ENCODE measurements at regions not wholly inside any gene's neighbourhood (a gene's known extent, or its start where the extent isn't known, plus 50 kb on each side); places are given as distances from the start of the nearest gene placed in this dataset.

DNA sequence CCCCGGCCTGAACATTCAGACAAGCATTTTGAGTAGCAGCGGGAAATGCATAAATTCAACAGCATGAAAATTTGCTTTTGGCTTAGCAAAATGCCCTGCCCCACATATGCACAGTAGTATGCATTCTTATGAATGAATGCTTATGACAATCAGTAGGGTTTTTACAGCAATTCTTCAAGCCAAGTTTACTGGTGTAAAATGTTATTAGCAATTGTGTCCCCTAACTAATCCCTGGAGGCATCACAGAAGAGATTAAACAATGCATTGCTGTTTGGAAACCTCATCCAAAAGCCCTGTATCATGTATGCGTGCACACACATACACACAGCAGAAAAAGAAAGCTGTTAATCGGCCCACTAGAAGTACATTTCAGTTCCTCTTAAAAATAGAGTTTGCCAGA lies 406.5 kb downstream of the LRIG3 start:
- H3K4me3 ChIP-seq (ENCODE audit: low read length in 2 of 2) = no peak overlapping the region
- no peak overlapping the region for H3K27ac ChIP-seq (ENCODE audit: low read depth in 1 of 2, low read length in 1 of 2)
- no peaks in the 10 kb centered on the region for H3K4me1 ChIP-seq (ENCODE audit: control insufficient read depth in 2 of 2, insufficient read depth in 2 of 2, low read length in 2 of 2)
- WGBS = 91% methylated on average over 4 of the region's 4 CpGs
- H3K9me3 ChIP-seq (ENCODE audit: control insufficient read depth in 2 of 2, insufficient read depth in 1 of 2, low read length in 1 of 2) = peaks cover 0 to 3% of the 10 kb centered on the region in 2 donors
- H3K36me3 ChIP-seq (ENCODE audit: control insufficient read depth in 2 of 2, insufficient read depth in 2 of 2, low read length in 1 of 2) = no peaks in the 10 kb centered on the region
- no peaks in the 10 kb centered on the region for H3K27me3 ChIP-seq (ENCODE audit: control insufficient read depth in 2 of 2, insufficient read depth in 1 of 2, low read length in 1 of 2)
- DNase-seq (ENCODE audit: low read depth in 6 of 9, low spot score in 9 of 9) = no peak

DNA sequence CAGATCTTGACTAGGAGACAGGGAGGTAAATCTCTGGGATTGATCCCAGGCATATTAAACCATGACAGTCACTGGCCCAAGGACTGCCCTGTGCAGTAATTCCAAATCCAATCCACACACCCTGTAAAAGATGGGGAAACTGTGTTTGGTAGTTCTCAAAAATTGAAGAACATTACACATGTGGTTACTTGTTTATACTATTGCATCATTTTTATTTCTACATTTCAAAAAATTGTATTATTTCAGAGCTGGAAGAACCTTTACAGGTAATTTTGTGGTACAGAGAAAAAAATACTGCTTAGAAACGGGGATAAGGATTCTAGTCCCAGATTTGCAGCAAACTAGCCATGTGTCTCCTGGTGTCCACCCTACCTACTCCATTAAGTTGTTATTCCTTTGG lies 400.5 kb downstream of the LRIG3 start:
- 87% methylated on average over 1 of the region's 1 CpG for WGBS
- no peak for DNase-seq (ENCODE audit: low read depth in 6 of 9, low spot score in 9 of 9)
- Histone ChIP-seq H3K27me3 (ENCODE audit: control insufficient read depth in 2 of 2, insufficient read depth in 1 of 2, low read length in 1 of 2) (no peaks in the 10 kb centered on the region), H3K4me3 (ENCODE audit: low read length in 2 of 2) (no peak overlapping the region), H3K27ac (ENCODE audit: low read depth in 1 of 2, low read length in 1 of 2) (no peak overlapping the region), H3K9me3 (ENCODE audit: control insufficient read depth in 2 of 2, insufficient read depth in 1 of 2, low read length in 1 of 2) (peaks cover 0 to 3% of the 10 kb centered on the region in 2 donors), H3K4me1 (ENCODE audit: control insufficient read depth in 2 of 2, insufficient read depth in 2 of 2, low read length in 2 of 2) (no peaks in the 10 kb centered on the region), H3K36me3 (ENCODE audit: control insufficient read depth in 2 of 2, insufficient read depth in 2 of 2, low read length in 1 of 2) (no peaks in the 10 kb centered on the region)

DNA sequence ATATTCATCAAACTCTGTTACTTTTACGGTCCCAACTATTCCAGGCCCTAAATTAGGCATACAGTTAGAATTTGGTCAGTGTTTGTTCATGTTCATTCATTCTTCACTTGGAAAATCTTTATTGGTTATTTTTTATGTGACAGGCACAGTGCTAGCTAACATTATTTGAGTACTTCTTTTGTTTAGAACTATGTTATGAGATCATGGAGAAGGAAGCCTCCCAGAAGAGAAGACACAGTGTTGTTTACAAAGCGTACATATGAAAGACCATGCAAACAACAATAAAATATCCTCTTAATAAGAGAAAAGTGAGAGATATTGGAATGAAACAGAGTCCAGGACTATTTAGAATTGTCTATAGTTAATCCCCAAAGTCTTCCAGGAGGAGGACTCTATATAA lies 399.2 kb downstream of the LRIG3 start:
- H3K27ac ChIP-seq (ENCODE audit: low read depth in 1 of 2, low read length in 1 of 2) = no peak overlapping the region
- no peaks in the 10 kb centered on the region for H3K4me1 ChIP-seq (ENCODE audit: control insufficient read depth in 2 of 2, insufficient read depth in 2 of 2, low read length in 2 of 2)
- WGBS = 96% methylated on average over 2 of the region's 2 CpGs
- no peaks in the 10 kb centered on the region for H3K27me3 ChIP-seq (ENCODE audit: control insufficient read depth in 2 of 2, insufficient read depth in 1 of 2, low read length in 1 of 2)
- H3K9me3 ChIP-seq (ENCODE audit: control insufficient read depth in 2 of 2, insufficient read depth in 1 of 2, low read length in 1 of 2) = peaks cover 0 to 3% of the 10 kb centered on the region in 2 donors
- H3K4me3 ChIP-seq (ENCODE audit: low read length in 2 of 2) = no peak overlapping the region
- no peaks in the 10 kb centered on the region for H3K36me3 ChIP-seq (ENCODE audit: control insufficient read depth in 2 of 2, insufficient read depth in 2 of 2, low read length in 1 of 2)
- no peak for DNase-seq (ENCODE audit: low read depth in 6 of 9, low spot score in 9 of 9)

GRCh38 chr12:58521796-58522195 lies 398.5 kb downstream of the LRIG3 start:
- Histone ChIP-seq H3K36me3 (ENCODE audit: control insufficient read depth in 2 of 2, insufficient read depth in 2 of 2, low read length in 1 of 2) (no peaks in the 10 kb centered on the region), H3K9me3 (ENCODE audit: control insufficient read depth in 2 of 2, insufficient read depth in 1 of 2, low read length in 1 of 2) (peaks cover 0 to 3% of the 10 kb centered on the region in 2 donors), H3K27ac (ENCODE audit: low read depth in 1 of 2, low read length in 1 of 2) (no peak overlapping the region), H3K4me1 (ENCODE audit: control insufficient read depth in 2 of 2, insufficient read depth in 2 of 2, low read length in 2 of 2) (no peaks in the 10 kb centered on the region), H3K27me3 (ENCODE audit: control insufficient read depth in 2 of 2, insufficient read depth in 1 of 2, low read length in 1 of 2) (no peaks in the 10 kb centered on the region), H3K4me3 (ENCODE audit: low read length in 2 of 2) (no peak overlapping the region)
- DNase-seq (ENCODE audit: low read depth in 6 of 9, low spot score in 9 of 9) = no peak
- WGBS = 81% methylated on average over 1 of the region's 1 CpG

- no peak overlapping the region for H3K4me3 ChIP-seq (ENCODE audit: low read length in 2 of 2)
- H3K36me3 ChIP-seq (ENCODE audit: control insufficient read depth in 2 of 2, insufficient read depth in 2 of 2, low read length in 1 of 2) = no peaks in the 10 kb centered on the region
- no peaks in the 10 kb centered on the region for H3K27me3 ChIP-seq (ENCODE audit: control insufficient read depth in 2 of 2, insufficient read depth in 1 of 2, low read length in 1 of 2)
- no peak overlapping the region for H3K27ac ChIP-seq (ENCODE audit: low read depth in 1 of 2, low read length in 1 of 2)
- H3K4me1 ChIP-seq (ENCODE audit: control insufficient read depth in 2 of 2, insufficient read depth in 2 of 2, low read length in 2 of 2) = no peaks in the 10 kb centered on the region
- H3K9me3 ChIP-seq (ENCODE audit: control insufficient read depth in 2 of 2, insufficient read depth in 1 of 2, low read length in 1 of 2) = peaks cover 0 to 2% of the 10 kb centered on the region in 2 donors
- no peak for DNase-seq (ENCODE audit: low read depth in 6 of 9, low spot score in 9 of 9)
Measured at GRCh38 chr12:58523360-58523759, 396.9 kb downstream of the LRIG3 start.

GRCh38 chr12:58528271-58528670 lies 392.0 kb downstream of the LRIG3 start:
- no peak overlapping the region for H3K4me3 ChIP-seq (ENCODE audit: low read length in 2 of 2)
- no peaks in the 10 kb centered on the region for H3K36me3 ChIP-seq (ENCODE audit: control insufficient read depth in 2 of 2, insufficient read depth in 2 of 2, low read length in 1 of 2)
- 0% methylated on average over 1 of the region's 1 CpG for WGBS
- H3K27ac ChIP-seq (ENCODE audit: low read depth in 1 of 2, low read length in 1 of 2) = no peak overlapping the region
- DNase-seq (ENCODE audit: low read depth in 6 of 9, low spot score in 9 of 9) = no peak
- H3K27me3 ChIP-seq (ENCODE audit: control insufficient read depth in 2 of 2, insufficient read depth in 1 of 2, low read length in 1 of 2) = no peaks in the 10 kb centered on the region
- no peaks in the 10 kb centered on the region for H3K9me3 ChIP-seq (ENCODE audit: control insufficient read depth in 2 of 2, insufficient read depth in 1 of 2, low read length in 1 of 2)
- no peaks in the 10 kb centered on the region for H3K4me1 ChIP-seq (ENCODE audit: control insufficient read depth in 2 of 2, insufficient read depth in 2 of 2, low read length in 2 of 2)

DNA sequence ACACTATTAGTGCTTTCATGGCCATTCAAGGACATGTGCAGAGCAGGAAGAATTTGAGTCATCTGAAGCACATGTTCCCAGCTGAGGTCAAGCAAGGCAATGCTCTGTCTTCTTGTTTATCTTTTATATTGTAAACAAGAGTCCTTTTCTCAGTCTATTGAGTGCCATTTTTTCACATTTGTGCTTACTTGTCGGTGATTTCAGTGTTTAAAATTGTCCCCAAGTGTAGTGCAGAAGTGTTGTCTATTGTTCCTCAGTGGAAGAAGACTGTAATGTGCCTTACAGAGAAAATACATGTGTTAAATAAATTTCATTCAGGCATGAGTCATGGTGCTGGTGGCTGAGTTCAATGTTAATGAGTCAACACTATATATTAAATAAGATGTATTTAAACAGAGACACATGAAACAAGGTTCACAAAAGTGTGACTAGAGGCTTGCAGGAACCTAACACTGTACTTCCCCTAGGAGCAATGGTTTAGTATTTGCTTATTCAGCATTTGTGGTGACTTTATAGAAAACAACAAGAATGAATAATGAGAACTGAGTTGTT lies 391.1 kb downstream of the LRIG3 start:
- no peaks in the 10 kb centered on the region for H3K27me3 ChIP-seq (ENCODE audit: control insufficient read depth in 2 of 2, insufficient read depth in 1 of 2, low read length in 1 of 2)
- H3K27ac ChIP-seq (ENCODE audit: low read depth in 1 of 2, low read length in 1 of 2) = no peak overlapping the region
- no peaks in the 10 kb centered on the region for H3K9me3 ChIP-seq (ENCODE audit: control insufficient read depth in 2 of 2, insufficient read depth in 1 of 2, low read length in 1 of 2)
- WGBS = 78% methylated on average over 1 of the region's 1 CpG
- no peak overlapping the region for H3K4me3 ChIP-seq (ENCODE audit: low read length in 2 of 2)
- no peaks in the 10 kb centered on the region for H3K4me1 ChIP-seq (ENCODE audit: control insufficient read depth in 2 of 2, insufficient read depth in 2 of 2, low read length in 2 of 2)
- H3K36me3 ChIP-seq (ENCODE audit: control insufficient read depth in 2 of 2, insufficient read depth in 2 of 2, low read length in 1 of 2) = no peaks in the 10 kb centered on the region
- DNase-seq (ENCODE audit: low read depth in 6 of 9, low spot score in 9 of 9) = no peak

DNA sequence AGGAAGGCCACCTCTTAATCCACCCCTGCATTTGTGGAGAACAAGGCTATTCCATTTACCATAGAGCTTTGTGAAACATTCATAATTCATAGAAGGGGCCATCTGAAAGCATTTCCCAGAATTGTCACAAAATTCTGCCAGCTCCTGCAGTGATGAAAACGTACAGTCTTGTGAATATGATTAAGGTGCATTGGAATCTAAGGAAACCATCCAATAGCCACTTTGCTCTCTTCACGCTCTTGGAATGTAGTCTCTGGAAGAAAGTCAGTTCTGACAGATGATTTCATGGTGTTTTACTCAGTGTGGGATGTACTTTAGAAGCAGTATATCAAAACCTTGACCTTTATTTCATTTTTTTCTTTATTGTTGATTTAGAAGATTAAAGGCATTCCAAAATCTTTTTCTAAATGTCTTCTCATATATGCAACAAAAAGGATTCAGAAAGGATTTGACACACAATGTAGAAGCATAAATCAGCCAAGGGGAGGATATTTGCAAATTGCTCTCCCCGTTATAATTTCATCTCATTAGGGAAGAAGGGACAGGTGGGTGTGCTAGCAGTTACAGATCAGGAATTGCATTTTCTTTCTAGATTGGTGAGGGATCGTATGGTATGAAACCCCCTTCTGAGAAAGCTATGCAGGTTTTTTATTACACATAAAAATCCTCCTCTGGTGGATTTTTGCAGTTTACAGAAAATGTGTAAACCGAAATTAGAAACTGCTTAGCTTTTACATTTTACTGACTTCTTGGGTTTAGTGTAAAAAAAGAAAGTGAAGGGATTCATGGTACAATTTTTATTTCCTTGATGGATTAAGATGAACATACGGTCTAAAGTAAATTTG lies 390.2 kb downstream of the LRIG3 start:
- no peak for DNase-seq (ENCODE audit: low read depth in 6 of 9, low spot score in 9 of 9)
- Histone ChIP-seq H3K4me1 (ENCODE audit: control insufficient read depth in 2 of 2, insufficient read depth in 2 of 2, low read length in 2 of 2) (no peaks in the 10 kb centered on the region), H3K27ac (ENCODE audit: low read depth in 1 of 2, low read length in 1 of 2) (no peak overlapping the region), H3K9me3 (ENCODE audit: control insufficient read depth in 2 of 2, insufficient read depth in 1 of 2, low read length in 1 of 2) (no peaks in the 10 kb centered on the region), H3K36me3 (ENCODE audit: control insufficient read depth in 2 of 2, insufficient read depth in 2 of 2, low read length in 1 of 2) (no peaks in the 10 kb centered on the region), H3K27me3 (ENCODE audit: control insufficient read depth in 2 of 2, insufficient read depth in 1 of 2, low read length in 1 of 2) (no peaks in the 10 kb centered on the region), H3K4me3 (ENCODE audit: low read length in 2 of 2) (no peak overlapping the region)
- whole genome bisulfite sequencing = 88% methylated on average over 6 of the region's 6 CpGs

GRCh38 chr12:58530742-58531062 lies 389.6 kb downstream of the LRIG3 start:
- no peaks in the 10 kb centered on the region for H3K27me3 ChIP-seq (ENCODE audit: control insufficient read depth in 2 of 2, insufficient read depth in 1 of 2, low read length in 1 of 2)
- H3K9me3 ChIP-seq (ENCODE audit: control insufficient read depth in 2 of 2, insufficient read depth in 1 of 2, low read length in 1 of 2) = no peaks in the 10 kb centered on the region
- 96% methylated on average over 2 of the region's 2 CpGs for WGBS
- no peaks in the 10 kb centered on the region for H3K4me1 ChIP-seq (ENCODE audit: control insufficient read depth in 2 of 2, insufficient read depth in 2 of 2, low read length in 2 of 2)
- no peak overlapping the region for H3K27ac ChIP-seq (ENCODE audit: low read depth in 1 of 2, low read length in 1 of 2)
- H3K36me3 ChIP-seq (ENCODE audit: control insufficient read depth in 2 of 2, insufficient read depth in 2 of 2, low read length in 1 of 2) = no peaks in the 10 kb centered on the region
- DNase-seq (ENCODE audit: low read depth in 6 of 9, low spot score in 9 of 9) = no peak
- no peak overlapping the region for H3K4me3 ChIP-seq (ENCODE audit: low read length in 2 of 2)

Data from thymus (tissue), 11 donors.